Endothelial cell of umbilical vein (primary cell): ENCODE measurements at regions not wholly inside any gene's neighbourhood (a gene's known extent, or its start where the extent isn't known, plus 50 kb on each side); places are given as distances from the start of the nearest gene placed in this dataset.

Source experiments
- BruUV-seq: library from RNA; stranded (reverse); fragments of 400-500 nt; replicated peaks from 2 replicates; lab custom pipeline; 2021; lab: Mats Ljungman, UMichigan
- CTCF ChIA-PET: fragments of 300-600, 350-600 bp; sonication (Branson Sonifier 250); formaldehyde crosslinking; loops from one replicate; lab custom pipeline; 2021; ENCODE audit warnings: antibody characterized with exemption, inconsistent platforms; lab: Charles Lee
- POLR2A ChIA-PET: fragments of 300-600, 350-600 bp; sonication (Branson Sonifier 250); formaldehyde crosslinking; loops from one replicate; lab custom pipeline; 2021; ENCODE audit warnings: antibody characterized with exemption, inconsistent platforms; lab: Charles Lee
- DNase-seq: peaks from one replicate; pipeline ENCODE4 v3.0.0-alpha.2; 2011; ENCODE audit warnings: low read depth, low spot score
- FAIRE-seq: peaks from 2 replicates; lab custom pipeline; 2011; peaks lifted over from hg19 to GRCh38; lab: Jason Lieb, UNC
- H2AFZ ChIP-seq: 2 replicates; pipeline ENCODE4 v1.6.0; 2012; ENCODE audit warnings: low read depth, low read length, control low read depth, inconsistent platforms
- H3K27ac ChIP-seq: 2 replicates; pipeline ENCODE4 v1.5.1; 2011; ENCODE audit warnings: low read depth, mild to moderate bottlenecking, control low read depth, low read length, moderate library complexity; ENCODE audit not compliant: insufficient read depth
- H3K27me3 ChIP-seq, 2 experiments: 2 replicates each; pipeline versions ENCODE4 v1.6.0 to v1.6.1; 2011; ENCODE audit warnings: low read length in 2 of 2, mixed read lengths in 1 of 2; ENCODE audit not compliant: control insufficient read depth in 2 of 2, insufficient read depth in 2 of 2
- H3K36me3 ChIP-seq, 2 experiments: 2 replicates in 1 of 2; 3 replicates in 1 of 2; pipeline ENCODE4 v1.5.1; 2011; ENCODE audit warnings: low read length in 2 of 2, mild to moderate bottlenecking in 1 of 2, moderate library complexity in 1 of 2; ENCODE audit not compliant: control insufficient read depth in 2 of 2, insufficient read depth in 2 of 2; ENCODE audit errors: extremely low read depth in 1 of 2
- H3K4me1 ChIP-seq: 3 replicates; pipeline ENCODE4 v1.5.1; 2011; ENCODE audit warnings: mild to moderate bottlenecking, low read length; ENCODE audit not compliant: control insufficient read depth, insufficient read depth; ENCODE audit errors: extremely low read depth
- H3K4me2 ChIP-seq: 2 replicates; pipeline ENCODE4 v1.6.1; 2011; ENCODE audit warnings: low read length, control low read depth, mixed read lengths; ENCODE audit not compliant: insufficient read depth
- H3K4me3 ChIP-seq, 3 experiments: fragments of 200-600 bp in 1 of 3; sonication (generic), shearing (Covaris generic) in 1 of 3; replicated peaks in 1 of 3; 2 replicates each; pipeline ENCODE4 v1.5.1; 2011 to 2016; ENCODE audit warnings: control low read depth in 3 of 3, low read length in 3 of 3, mild to moderate bottlenecking in 2 of 3, inconsistent platforms in 1 of 3, low read depth in 1 of 3, moderate library complexity in 1 of 3; ENCODE audit not compliant: insufficient read depth in 1 of 3
- H3K79me2 ChIP-seq: 2 replicates; pipeline ENCODE4 v1.6.0; 2012; ENCODE audit warnings: low read length, inconsistent platforms; ENCODE audit not compliant: control insufficient read depth, insufficient read depth
- H3K9ac ChIP-seq: replicated peaks from 2 replicates; pipeline ENCODE3; 2011; ENCODE audit warnings: low read length, control low read depth; ENCODE audit not compliant: insufficient read depth; ENCODE audit errors: extremely low read depth
- H3K9me1 ChIP-seq: replicated peaks from 3 replicates; pipeline ENCODE4 v1.6.0; 2011; ENCODE audit warnings: mild to moderate bottlenecking, low read length; ENCODE audit not compliant: control insufficient read depth, insufficient read depth; ENCODE audit errors: extremely low read depth
- H3K9me3 ChIP-seq: replicated peaks from 2 replicates; pipeline ENCODE4 v1.5.1; 2012; ENCODE audit warnings: low read length, inconsistent platforms; ENCODE audit not compliant: control insufficient read depth, insufficient read depth
- H4K20me1 ChIP-seq: replicated peaks from 2 replicates; pipeline ENCODE3; 2011; ENCODE audit warnings: mild to moderate bottlenecking, low read length; ENCODE audit not compliant: control insufficient read depth, insufficient read depth; ENCODE audit errors: extremely low read depth
- CTCF ChIP-seq, 2 donors: IDR thresholded peaks; 1 replicate in 1 of 2; 2 replicates in 1 of 2; pipeline ENCODE4 v1.5.1; 2011; ENCODE audit warnings: low read length in 2 of 2, mild to moderate bottlenecking in 2 of 2, moderate library complexity in 2 of 2, control low read depth in 1 of 2, inconsistent platforms in 1 of 2, low read depth in 1 of 2; ENCODE audit not compliant: insufficient read depth in 1 of 2; ENCODE audit errors: extremely low read depth in 1 of 2
- FOS ChIP-seq: IDR thresholded peaks from 2 replicates; pipeline ENCODE4 v1.6.1; 2011; ENCODE audit warnings: mild to moderate bottlenecking, low read length, moderate library complexity, borderline replicate concordance; ENCODE audit not compliant: insufficient read depth
- GATA2 ChIP-seq: IDR thresholded peaks from 2 replicates; pipeline ENCODE4 v1.7.0; 2011; ENCODE audit warnings: low read depth, mild to moderate bottlenecking, moderate library complexity, mixed read lengths, low read length; ENCODE audit not compliant: insufficient read length, insufficient read depth
- POLR2A ChIP-seq: IDR thresholded peaks from 2 replicates; pipeline ENCODE4 v1.6.1; 2012; ENCODE audit warnings: low read depth, mild to moderate bottlenecking, control low read depth, low read length
- POLR2AphosphoS5 ChIP-seq: IDR thresholded peaks from 2 replicates; pipeline ENCODE4 v1.6.1; 2012; ENCODE audit warnings: low read depth, mild to moderate bottlenecking, control low read depth, low read length, moderate library complexity; ENCODE audit not compliant: insufficient read depth
- dilution Hi-C: fragments of 300-500 bp; cut with MboI; formaldehyde crosslinking; loops from one replicate; pipeline ENCODE4 v1.15.0; 2019; ENCODE audit warnings: low sequenced_read_pairs; ENCODE audit not compliant: extremely low pct_ligation_motif_present
- intact Hi-C: fragments of 100-400 bp; cut with micrococcal nuclease; formaldehyde crosslinking; loops from one replicate; pipeline ENCODE4 v1.10.0; 2022

- no peaks in the 10 kb centered on the region for H3K36me3 ChIP-seq
- H3K79me2 ChIP-seq = no peaks in the 10 kb centered on the region
- no peak overlapping the region for H3K4me2 ChIP-seq
- FAIRE-seq (no peak), DNase-seq (no peak)
- dilution Hi-C loops (no loop called here), intact Hi-C loops (no loop called here)
- no peaks in the 10 kb centered on the region for H4K20me1 ChIP-seq
- H3K4me3 ChIP-seq = no peak overlapping the region
- no peaks in the 10 kb centered on the region for H3K9me3 ChIP-seq
- H3K9ac ChIP-seq = no peak overlapping the region
- no TSS peak for BruUV-seq
- H3K27me3 ChIP-seq = no peaks in the 10 kb centered on the region
- ChIA-PET CTCF (no interaction called here), POLR2A (no interaction called here)
- TF ChIP-seq POLR2AphosphoS5 (no peak), CTCF (IDR thresholded peaks at IDR 0.05; ENCODE audit: extremely low read depth in 1 of 2, insufficient read depth in 1 of 2, low read depth in 1 of 2, low read length in 2 of 2) (no peak), FOS (no peak), POLR2A (no peak), GATA2 (no peak)
- H2AFZ ChIP-seq = no peak overlapping the region
- H3K4me1 ChIP-seq = no peaks in the 10 kb centered on the region
- H3K27ac ChIP-seq = no peak overlapping the region
- no peaks in the 10 kb centered on the region for H3K9me1 ChIP-seq
Measured at GRCh38 chr7:24378871-24379616, 95.1 kb downstream of the NPY start.
